ENCODE measurements at regions not wholly inside any gene's neighbourhood (a gene's known extent, or its start where the extent isn't known, plus 50 kb on each side); places are given as distances from the start of the nearest gene placed in this dataset.

DNA sequence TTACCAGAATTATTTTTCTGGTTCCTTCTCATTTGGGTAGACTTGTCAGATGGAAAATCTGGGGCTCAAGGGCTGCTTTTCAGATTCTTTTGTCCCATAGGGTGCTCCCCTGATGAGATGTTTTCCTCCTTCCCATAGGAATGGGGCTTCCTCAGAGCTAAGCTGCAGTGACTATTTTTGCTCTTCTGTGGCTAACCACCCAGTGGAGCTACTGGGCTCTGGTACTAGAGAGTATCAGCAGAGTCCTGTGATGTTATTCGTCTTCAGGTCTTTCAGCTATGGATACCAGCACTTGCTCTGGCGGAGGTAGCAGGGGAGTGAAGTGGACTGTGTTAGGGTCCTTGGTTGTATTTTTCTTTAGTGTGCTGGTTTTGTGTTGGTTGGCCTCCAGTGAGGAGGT, 716.1 kb upstream of the LMO3 start:
- TF ChIP-seq GATA2 (IDR thresholded peaks at IDR 0.05; ENCODE audit: low read depth, low read length), result no peak
- no peak for TF ChIP-seq GATA3 (IDR thresholded peaks at IDR 0.05; ENCODE audit: low read depth, low read length)
